Esophagus muscularis mucosa (tissue), 4 donors: ENCODE measurements at regions not wholly inside any gene's neighbourhood (a gene's known extent, or its start where the extent isn't known, plus 50 kb on each side); places are given as distances from the start of the nearest gene placed in this dataset.

Source experiments
- DNase-seq: peaks from one replicate; pipeline ENCODE4 v3.0.0-alpha.2; 2017; ENCODE audit errors: extremely low spot score
- H3K27ac ChIP-seq, 4 donors: fragments of 200-600 bp; sonication (generic); replicated peaks in 1 of 4; 1 replicate in 3 of 4; 2 replicates in 1 of 4; pipeline ENCODE4 v1.5.1; 2016 to 2019; ENCODE audit warnings: mild to moderate bottlenecking in 1 of 4
- H3K27me3 ChIP-seq, 4 donors: fragments of 200-600 bp; sonication (generic); one replicate each; pipeline versions ENCODE4 v1.5.1 to v1.6.0; 2016 to 2019
- H3K36me3 ChIP-seq, 4 donors: fragments of 200-600 bp; sonication (generic); one replicate each; pipeline ENCODE4 v1.5.1; 2016 to 2019
- H3K4me1 ChIP-seq, 4 donors: fragments of 200-600 bp; sonication (generic); one replicate each; pipeline ENCODE4 v1.5.1; 2016 to 2019
- H3K4me3 ChIP-seq, 4 donors: fragments of 200-600 bp; sonication (generic); 1 replicate in 2 of 4; 2 replicates in 2 of 4; pipeline ENCODE4 v1.5.1; 2016 to 2019; ENCODE audit warnings: mild to moderate bottlenecking in 4 of 4, moderate library complexity in 1 of 4
- H3K9me3 ChIP-seq, 4 donors: fragments of 200-600 bp; sonication (generic); 1 replicate in 3 of 4; 2 replicates in 1 of 4; pipeline ENCODE4 v1.5.1; 2016 to 2019
- EP300 ChIP-seq: sonication (generic); formaldehyde crosslinking; IDR thresholded peaks from one replicate; pipeline ENCODE4 v1.6.1; 2017; ENCODE audit warnings: antibody characterized with exemption
- POLR2A ChIP-seq: fragments of 450-650 bp; IDR thresholded peaks from one replicate; pipeline ENCODE4 v1.6.1; 2017; ENCODE audit warnings: antibody characterized with exemption, moderate library complexity, mild to moderate bottlenecking, low read depth
- POLR2AphosphoS5 ChIP-seq, 2 donors: sonication (generic); formaldehyde crosslinking; IDR thresholded peaks; one replicate each; pipeline ENCODE4 v1.6.1; 2017; ENCODE audit warnings: antibody characterized with exemption in 2 of 2
- WGBS: methylation state at CpG from one replicate; pipeline ENCODE4 v1.1.5; 2018; 5-methylcytosine and 5-hydroxymethylcytosine counted together
- intact Hi-C: fragments of 100-400 bp; cut with DNase I; formaldehyde crosslinking; loops from one replicate; pipeline ENCODE4 v1.15.1; 2023
- TF ChIP-seq, protein P1 (sequence below), 3 experiments: fragments of 200-600 bp in 2 of 3; fragments of 450-650 bp in 1 of 3; sonication (generic) in 2 of 3; IDR thresholded peaks; one replicate each; pipeline ENCODE4 v1.5.1; 2017 to 2019; ENCODE audit warnings: antibody characterized with exemption in 3 of 3, mild to moderate bottlenecking in 2 of 3, moderate library complexity in 1 of 3

DNA sequence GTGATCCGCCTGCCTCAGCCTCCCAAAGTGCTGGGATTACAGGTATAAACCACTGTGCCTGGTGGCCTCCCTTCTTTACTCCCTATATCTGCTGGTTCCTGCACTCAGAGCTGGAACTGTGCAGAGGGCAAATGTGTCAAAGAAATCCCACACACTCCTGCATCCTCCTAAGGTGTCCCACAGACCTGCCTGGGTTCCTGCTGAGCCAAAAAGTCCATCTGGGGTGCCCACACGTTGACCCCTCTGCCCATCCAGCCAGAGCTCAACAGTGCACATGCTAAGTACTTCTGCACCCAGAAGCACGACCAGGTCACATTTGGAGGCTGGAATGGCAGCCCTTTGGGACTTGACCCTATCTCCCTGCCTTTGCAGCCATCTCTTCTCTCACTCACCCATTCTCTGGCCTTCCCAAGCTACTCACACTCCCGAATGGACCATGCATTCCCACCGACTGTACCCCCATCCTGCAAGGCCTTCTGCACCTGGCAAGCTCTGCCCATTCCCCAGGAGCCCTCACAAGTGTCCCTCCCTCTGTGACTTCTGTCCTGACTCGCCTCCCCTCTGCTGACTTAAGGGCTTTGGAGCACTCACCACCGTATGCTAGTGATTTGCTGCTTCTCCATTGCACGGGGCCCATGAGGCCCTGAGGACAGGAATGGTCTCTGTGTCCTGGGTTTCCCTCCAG, 152.1 kb downstream of the KCTD15 start:
- intact Hi-C loops, result no loop called here
- no peaks in the 10 kb centered on the region for H3K9me3 ChIP-seq
- DNase-seq, result peak; percentile 78
- no peaks in the 10 kb centered on the region for H3K27me3 ChIP-seq
- TF ChIP-seq EP300, result no peak
- TF ChIP-seq, protein P1, sequence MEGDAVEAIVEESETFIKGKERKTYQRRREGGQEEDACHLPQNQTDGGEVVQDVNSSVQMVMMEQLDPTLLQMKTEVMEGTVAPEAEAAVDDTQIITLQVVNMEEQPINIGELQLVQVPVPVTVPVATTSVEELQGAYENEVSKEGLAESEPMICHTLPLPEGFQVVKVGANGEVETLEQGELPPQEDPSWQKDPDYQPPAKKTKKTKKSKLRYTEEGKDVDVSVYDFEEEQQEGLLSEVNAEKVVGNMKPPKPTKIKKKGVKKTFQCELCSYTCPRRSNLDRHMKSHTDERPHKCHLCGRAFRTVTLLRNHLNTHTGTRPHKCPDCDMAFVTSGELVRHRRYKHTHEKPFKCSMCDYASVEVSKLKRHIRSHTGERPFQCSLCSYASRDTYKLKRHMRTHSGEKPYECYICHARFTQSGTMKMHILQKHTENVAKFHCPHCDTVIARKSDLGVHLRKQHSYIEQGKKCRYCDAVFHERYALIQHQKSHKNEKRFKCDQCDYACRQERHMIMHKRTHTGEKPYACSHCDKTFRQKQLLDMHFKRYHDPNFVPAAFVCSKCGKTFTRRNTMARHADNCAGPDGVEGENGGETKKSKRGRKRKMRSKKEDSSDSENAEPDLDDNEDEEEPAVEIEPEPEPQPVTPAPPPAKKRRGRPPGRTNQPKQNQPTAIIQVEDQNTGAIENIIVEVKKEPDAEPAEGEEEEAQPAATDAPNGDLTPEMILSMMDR (IDR thresholded peaks at IDR 0.05), result no peak
- H3K27ac ChIP-seq, result no peak overlapping the region
- no peaks in the 10 kb centered on the region for H3K4me1 ChIP-seq
- no peak overlapping the region for H3K4me3 ChIP-seq
- WGBS, result 72% methylated on average over 7 of the region's 8 CpGs
- H3K36me3 ChIP-seq, result no peaks in the 10 kb centered on the region

DNA sequence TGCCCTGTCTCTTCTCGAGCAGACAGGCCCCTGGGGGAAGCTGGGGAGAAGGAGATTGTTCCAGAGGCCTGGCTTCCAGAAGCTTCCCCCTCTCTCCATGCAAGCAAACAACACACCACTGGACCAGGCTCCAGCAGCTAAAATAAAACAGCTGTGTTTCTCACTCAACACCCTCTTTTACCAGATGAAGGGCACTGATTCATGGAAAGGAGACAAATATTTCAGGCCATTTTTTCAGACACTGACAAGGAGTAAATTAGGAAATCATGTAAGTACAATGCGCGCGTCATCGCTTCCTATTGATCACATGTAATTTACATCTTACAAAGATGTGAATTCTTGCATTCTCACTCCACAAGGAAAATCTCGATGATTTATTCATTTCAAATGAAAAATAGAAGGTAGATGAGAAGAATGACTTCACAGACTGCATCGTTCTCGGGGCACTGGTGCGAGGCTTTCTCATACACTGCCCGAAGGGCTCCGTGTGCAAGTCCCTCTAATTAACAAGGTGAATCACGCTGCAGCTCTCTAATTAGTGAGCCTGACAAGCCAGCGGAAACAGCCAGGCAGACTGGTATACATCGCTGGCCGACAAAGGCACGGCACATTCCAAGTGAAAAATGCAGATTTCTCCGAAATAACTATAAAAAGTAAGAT, 153.6 kb downstream of the KCTD15 start:
- Histone ChIP-seq H3K27ac (no peak overlapping the region), H3K36me3 (no peaks in the 10 kb centered on the region), H3K4me3 (no peak overlapping the region), H3K27me3 (peaks cover 0 to 7% (median 0%) of the 10 kb centered on the region in 4 donors), H3K9me3 (no peaks in the 10 kb centered on the region), H3K4me1 (no peaks in the 10 kb centered on the region)
- WGBS, result 84% methylated on average over 17 of the region's 17 CpGs
- TF ChIP-seq EP300 (no peak), POLR2A (no peak), POLR2AphosphoS5 (IDR thresholded peaks at IDR 0.05) (no peak)
- TF ChIP-seq, protein P1 (IDR thresholded peaks at IDR 0.05), result no peak
- peak; percentile 64 for DNase-seq
- intact Hi-C loops, result no loop called here

DNA sequence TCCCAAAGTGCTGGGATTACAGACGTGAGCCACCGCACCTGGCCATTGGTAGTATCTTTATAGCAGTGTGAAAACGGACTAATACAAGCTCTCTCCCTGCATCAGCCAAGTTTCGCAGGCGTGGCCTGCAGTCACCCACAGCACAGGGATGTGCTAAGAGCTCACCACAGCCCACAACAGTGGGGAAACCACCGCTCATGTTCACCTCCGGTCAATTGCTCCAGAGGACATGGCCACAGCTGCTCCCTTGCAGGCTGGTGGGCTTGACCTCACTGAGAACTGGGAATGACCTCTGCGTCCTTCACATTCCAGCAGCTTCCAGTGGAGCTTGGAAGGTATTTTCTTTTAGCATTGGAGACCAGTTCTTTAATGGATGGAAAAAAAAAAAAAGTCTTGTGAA, 156.4 kb downstream of the KCTD15 start:
- H3K27me3 ChIP-seq, result peaks cover 0 to 13% (median 0%) of the 10 kb centered on the region in 4 donors
- TF ChIP-seq POLR2A, result no peak
- no peak for TF ChIP-seq EP300
- TF ChIP-seq, protein P1 (IDR thresholded peaks at IDR 0.05), result no peak
- no peak for TF ChIP-seq POLR2AphosphoS5 (IDR thresholded peaks at IDR 0.05)
- intact Hi-C loops, result no loop called here
- WGBS, result 74% methylated on average over 5 of the region's 8 CpGs
- no peak overlapping the region for H3K4me3 ChIP-seq
- peak; percentile 89 for DNase-seq
- H3K27ac ChIP-seq, result no peak overlapping the region
- H3K4me1 ChIP-seq, result no peaks in the 10 kb centered on the region
- no peaks in the 10 kb centered on the region for H3K36me3 ChIP-seq
- no peaks in the 10 kb centered on the region for H3K9me3 ChIP-seq

DNA sequence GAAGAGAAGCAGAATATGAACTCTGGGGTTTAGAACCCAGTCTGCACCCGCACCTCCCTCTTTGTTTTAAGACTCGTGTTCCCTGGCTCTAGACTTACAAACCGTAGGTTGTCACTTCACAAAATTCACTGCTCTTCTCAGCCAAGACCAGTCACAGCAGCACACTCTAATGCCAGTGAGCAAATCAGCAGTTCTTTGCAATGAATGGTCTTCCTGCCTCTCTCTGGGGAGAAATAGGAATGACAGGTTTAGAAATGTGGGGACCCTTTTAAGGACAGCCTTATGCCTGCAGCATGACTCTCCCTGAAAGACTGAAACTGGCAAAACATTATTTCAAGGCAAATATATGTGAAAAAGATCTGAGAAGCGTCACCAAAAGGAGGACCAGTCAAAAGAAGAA, 156.9 kb downstream of the KCTD15 start:
- no peak for TF ChIP-seq POLR2AphosphoS5 (IDR thresholded peaks at IDR 0.05)
- TF ChIP-seq, protein P1 (IDR thresholded peaks at IDR 0.05), result no peak
- no peak for TF ChIP-seq EP300
- TF ChIP-seq POLR2A, result no peak
- no peaks in the 10 kb centered on the region for H3K4me1 ChIP-seq
- H3K27ac ChIP-seq, result no peak overlapping the region
- intact Hi-C loops, result no loop called here
- no peaks in the 10 kb centered on the region for H3K36me3 ChIP-seq
- peaks cover 0 to 13% (median 0%) of the 10 kb centered on the region in 4 donors for H3K27me3 ChIP-seq
- WGBS, result 56% methylated on average over 4 of the region's 4 CpGs
- no peaks in the 10 kb centered on the region for H3K9me3 ChIP-seq
- no peak overlapping the region for H3K4me3 ChIP-seq
- peak; percentile 47 for DNase-seq

DNA sequence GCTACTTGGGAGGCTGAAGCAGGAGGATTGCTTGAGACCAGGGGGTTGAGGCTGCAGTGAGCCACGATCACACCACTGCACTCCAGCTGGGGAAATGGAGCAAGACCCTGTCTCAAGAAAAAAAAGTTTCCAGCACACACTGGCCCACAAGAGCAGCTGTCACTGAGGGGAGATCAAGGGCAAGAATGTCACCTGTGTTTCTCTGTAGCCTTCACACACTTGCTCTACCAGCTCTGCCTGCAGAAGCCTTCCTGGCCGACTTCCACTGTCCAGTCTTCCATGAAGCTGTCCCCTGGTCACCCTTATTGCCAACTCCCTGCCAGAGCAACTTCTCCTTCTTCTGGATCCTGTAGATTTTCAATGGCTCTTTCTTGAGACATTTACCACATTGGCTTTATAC, 158.0 kb downstream of the KCTD15 start:
- H3K4me1 ChIP-seq, result no peaks in the 10 kb centered on the region
- WGBS, result 77% methylated on average over 2 of the region's 2 CpGs
- H3K27me3 ChIP-seq, result peaks cover 0 to 17% (median 0%) of the 10 kb centered on the region in 4 donors
- H3K4me3 ChIP-seq, result no peak overlapping the region
- H3K9me3 ChIP-seq, result no peaks in the 10 kb centered on the region
- no peak overlapping the region for H3K27ac ChIP-seq
- intact Hi-C loops, result no loop called here
- TF ChIP-seq, protein P1 (IDR thresholded peaks at IDR 0.05), result no peak
- TF ChIP-seq POLR2AphosphoS5 (IDR thresholded peaks at IDR 0.05) (no peak), EP300 (no peak), POLR2A (no peak)
- DNase-seq, result peak; percentile 72
- no peaks in the 10 kb centered on the region for H3K36me3 ChIP-seq
